Psoas muscle (tissue), 7 donors: ENCODE measurements at regions not wholly inside any gene's neighbourhood (a gene's known extent, or its start where the extent isn't known, plus 50 kb on each side); places are given as distances from the start of the nearest gene placed in this dataset.

Experiments used
- ATAC-seq, 4 donors: fragments of 200-7000 bp; cut with Tn5 transposase; one replicate each; pipeline ENCODE4 v1.9.1; 2020; ENCODE audit warnings: moderate library complexity in 3 of 4, mild to moderate bottlenecking in 2 of 4
- DNase-seq, 2 donors: peaks; one replicate each; pipeline ENCODE4 v3.0.0-alpha.2; 2020
- H3K27ac ChIP-seq: fragments of 200-600 bp; one replicate; pipeline ENCODE4 v1.8.0; 2022
- H3K27me3 ChIP-seq, 3 donors: fragments of 200-600 bp in 1 of 3; one replicate each; pipeline versions ENCODE4 v1.6.1 to v1.8.0; 2013 to 2022; ENCODE audit warnings: low read length in 2 of 3, mild to moderate bottlenecking in 2 of 3, moderate library complexity in 1 of 3; ENCODE audit not compliant: insufficient read depth in 3 of 3
- H3K36me3 ChIP-seq, 2 donors: fragments of 200-600 bp in 1 of 2; one replicate each; pipeline versions ENCODE4 v1.6.1 to v1.8.0; 2013 to 2022; ENCODE audit warnings: low read depth in 1 of 2, mild to moderate bottlenecking in 1 of 2, moderate library complexity in 1 of 2; ENCODE audit not compliant: insufficient read depth in 1 of 2
- H3K4me1 ChIP-seq: fragments of 200-600 bp; one replicate; pipeline ENCODE4 v1.8.0; 2022
- H3K4me3 ChIP-seq: fragments of 200-600 bp; one replicate; pipeline ENCODE4 v1.8.0; 2022; ENCODE audit warnings: mild to moderate bottlenecking
- H3K9me3 ChIP-seq: fragments of 200-600 bp; one replicate; pipeline ENCODE4 v1.8.0; 2022
- WGBS, 3 donors: extraction: QIAGEN DNeasy Blood & Tissue Kit; methylation state at CpG; one replicate each; pipeline versions ENCODE4 v1.1.6 to v1.1.7; 2013; 5-methylcytosine and 5-hydroxymethylcytosine counted together
- intact Hi-C, 2 donors: fragments of 100-400 bp; cut with DNase I; formaldehyde crosslinking; loops; one replicate each; pipeline versions ENCODE4 v1.11.0 to v1.14.2; 2022
- TF ChIP-seq, protein P1 (sequence below): fragments of 200-600 bp; IDR thresholded peaks from one replicate; pipeline ENCODE4 v1.8.0; 2022; ENCODE audit warnings: antibody characterized with exemption
- donor health status: healthy with polysubstance abuse.
- donor health status: DM: no; HTN: no; CAD: no; lungs with moderate emphysema.
- donor health status: Bipolar disorder and iron deficiency.
- donor health status: healthy.
- donor health status: DM: yes; HTN: yes; CAD: no.
- donor health status: DM: no; HTN: no; CAD: no.
- donor health status: DM: yes; HTN: yes; CAD: no.

- no peak for ATAC-seq
- Histone ChIP-seq H3K4me3 (no peak overlapping the region), H3K27me3 (no peaks in the 10 kb centered on the region), H3K4me1 (no peaks in the 10 kb centered on the region), H3K9me3 (no peaks in the 10 kb centered on the region), H3K36me3 (no peaks in the 10 kb centered on the region), H3K27ac (no peak overlapping the region)
- DNase-seq: no peak
- TF ChIP-seq, protein P1, sequence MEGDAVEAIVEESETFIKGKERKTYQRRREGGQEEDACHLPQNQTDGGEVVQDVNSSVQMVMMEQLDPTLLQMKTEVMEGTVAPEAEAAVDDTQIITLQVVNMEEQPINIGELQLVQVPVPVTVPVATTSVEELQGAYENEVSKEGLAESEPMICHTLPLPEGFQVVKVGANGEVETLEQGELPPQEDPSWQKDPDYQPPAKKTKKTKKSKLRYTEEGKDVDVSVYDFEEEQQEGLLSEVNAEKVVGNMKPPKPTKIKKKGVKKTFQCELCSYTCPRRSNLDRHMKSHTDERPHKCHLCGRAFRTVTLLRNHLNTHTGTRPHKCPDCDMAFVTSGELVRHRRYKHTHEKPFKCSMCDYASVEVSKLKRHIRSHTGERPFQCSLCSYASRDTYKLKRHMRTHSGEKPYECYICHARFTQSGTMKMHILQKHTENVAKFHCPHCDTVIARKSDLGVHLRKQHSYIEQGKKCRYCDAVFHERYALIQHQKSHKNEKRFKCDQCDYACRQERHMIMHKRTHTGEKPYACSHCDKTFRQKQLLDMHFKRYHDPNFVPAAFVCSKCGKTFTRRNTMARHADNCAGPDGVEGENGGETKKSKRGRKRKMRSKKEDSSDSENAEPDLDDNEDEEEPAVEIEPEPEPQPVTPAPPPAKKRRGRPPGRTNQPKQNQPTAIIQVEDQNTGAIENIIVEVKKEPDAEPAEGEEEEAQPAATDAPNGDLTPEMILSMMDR: no peak
- intact Hi-C loops: no loop called here
- 91% methylated on average over 5 of the region's 5 CpGs for WGBS, 3 donors
Observed at GRCh38 chr13:94896719-94897317, 184.5 kb upstream of the SOX21 start.

DNA sequence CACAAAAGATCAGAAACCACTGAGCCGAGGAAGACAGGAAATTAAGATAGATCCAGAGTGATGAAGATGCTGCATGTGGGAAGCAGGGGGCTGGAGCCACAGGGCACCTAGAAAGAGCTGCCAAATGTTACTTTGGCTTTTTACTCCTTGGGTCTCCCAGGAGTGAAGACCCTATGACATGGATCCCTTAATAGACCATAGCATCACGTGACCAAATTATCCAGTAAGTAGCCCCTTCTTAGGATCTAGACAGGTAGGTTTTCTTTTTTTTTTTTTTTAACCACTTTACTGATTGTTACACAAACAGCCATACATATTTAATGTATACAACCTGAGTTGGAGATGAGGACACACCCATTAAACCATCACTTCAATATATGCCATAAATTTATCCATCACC, 183.9 kb upstream of the SOX21 start:
- Histone ChIP-seq H3K4me3 (no peak overlapping the region), H3K27ac (no peak overlapping the region), H3K36me3 (no peaks in the 10 kb centered on the region), H3K4me1 (no peaks in the 10 kb centered on the region), H3K9me3 (no peaks in the 10 kb centered on the region), H3K27me3 (no peaks in the 10 kb centered on the region)
- intact Hi-C loops: no loop called here
- 68 to 74% (median 74%) methylated on average over 2 of the region's 2 CpGs for WGBS, 3 donors
- TF ChIP-seq, protein P1: no peak
- DNase-seq: no peak
- no peak for ATAC-seq

DNA sequence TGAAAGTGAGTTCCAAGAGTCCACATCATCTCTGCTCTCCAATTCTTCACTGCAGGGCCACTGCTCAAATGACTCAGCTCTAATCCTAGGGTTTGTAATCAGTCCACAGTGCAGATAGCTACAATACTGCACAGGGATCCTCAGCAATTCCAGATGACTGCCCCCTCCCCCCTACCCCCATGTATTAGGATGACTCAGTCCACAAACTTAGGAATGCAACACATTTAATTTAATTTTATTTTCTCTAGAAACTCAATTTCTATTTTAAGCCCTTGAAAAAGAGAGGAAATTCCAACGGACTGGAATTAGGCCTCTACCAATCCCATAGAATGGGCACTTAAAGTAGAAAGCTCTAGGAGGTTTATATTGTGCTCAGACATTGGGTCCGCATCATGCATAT, 173.8 kb upstream of the SOX21 start:
- Histone ChIP-seq H3K27me3 (no peaks in the 10 kb centered on the region), H3K4me1 (no peaks in the 10 kb centered on the region), H3K4me3 (no peak overlapping the region), H3K36me3 (no peaks in the 10 kb centered on the region), H3K27ac (no peak overlapping the region), H3K9me3 (no peaks in the 10 kb centered on the region)
- DNase-seq: no peak
- WGBS, 3 donors: 50 to 90% (median 55%) methylated on average over 2 of the region's 2 CpGs
- ATAC-seq: no peak
- intact Hi-C loops: no loop called here
- TF ChIP-seq, protein P1: no peak

DNA sequence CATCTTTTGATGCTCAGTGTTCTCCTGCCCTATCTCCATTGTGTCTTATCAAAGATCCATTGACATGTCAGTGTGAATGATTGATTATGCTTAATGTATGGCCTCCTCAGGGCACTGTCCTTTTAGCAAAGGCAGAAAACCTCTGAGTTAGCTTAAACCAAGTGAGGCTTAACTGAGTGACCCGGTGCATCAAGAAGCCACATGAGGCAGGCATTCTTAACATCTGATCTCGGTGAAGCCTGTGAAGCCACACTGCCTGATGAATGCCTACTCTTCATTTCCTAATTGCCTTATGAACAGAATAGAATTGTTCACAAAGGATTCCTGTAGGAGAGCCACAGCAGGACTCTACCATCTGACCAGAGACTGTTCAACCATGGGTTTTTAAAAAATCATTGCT, 168.1 kb upstream of the SOX21 start:
- H3K27me3 ChIP-seq: no peaks in the 10 kb centered on the region
- ATAC-seq: no peak

More for the DNA sequence above, 168.1 kb upstream of the SOX21 start:
- no peaks in the 10 kb centered on the region for H3K9me3 ChIP-seq
- no peak overlapping the region for H3K27ac ChIP-seq
- intact Hi-C loops: no loop called here
- H3K4me1 ChIP-seq: no peaks in the 10 kb centered on the region
- no peak for DNase-seq
- H3K4me3 ChIP-seq: no peak overlapping the region
- 80 to 85% (median 81%) methylated on average over 2 of the region's 2 CpGs for WGBS, 3 donors
- TF ChIP-seq, protein P1: no peak
- no peaks in the 10 kb centered on the region for H3K36me3 ChIP-seq
